Ovary (tissue), 3 donors: ENCODE measurements at regions not wholly inside any gene's neighbourhood (a gene's known extent, or its start where the extent isn't known, plus 50 kb on each side); places are given as distances from the start of the nearest gene placed in this dataset.

Source experiments
- POLR2A ChIP-seq: fragments of 450-650 bp; IDR thresholded peaks from one replicate; pipeline ENCODE4 v1.6.1; 2017; ENCODE audit warnings: antibody characterized with exemption, mild to moderate bottlenecking, moderate library complexity
- TF ChIP-seq, protein P1 (sequence below), 3 donors: fragments of 450-650 bp in 2 of 3; fragments of 200-600 bp in 1 of 3; IDR thresholded peaks; one replicate each; pipeline versions ENCODE4 v1.5.1 to v1.8.0; 2016 to 2022; ENCODE audit warnings: antibody characterized with exemption in 3 of 3, mild to moderate bottlenecking in 1 of 3
- donor health status: DM: no; HTN: no; CAD: no.

DNA sequence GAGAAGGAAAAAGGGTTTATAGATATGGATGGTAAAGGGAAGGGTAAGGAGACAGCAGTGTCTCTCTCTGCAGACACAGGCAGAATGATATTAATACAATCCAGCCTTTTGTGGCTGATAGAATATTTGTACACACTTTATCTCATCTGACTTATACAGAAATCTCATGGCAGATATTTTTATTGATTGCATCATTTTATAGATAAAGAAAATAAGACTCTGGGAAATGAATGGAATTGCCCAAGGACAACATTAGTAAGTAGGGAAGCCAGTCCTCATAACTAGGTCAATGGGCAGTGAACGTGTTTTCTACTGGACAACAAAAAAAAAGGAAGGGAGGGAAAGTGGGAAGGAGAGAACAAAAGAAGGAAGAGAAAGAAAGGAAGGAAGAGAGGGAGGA, 236.4 kb upstream of the EPHA4 start:
- TF ChIP-seq, protein P1, sequence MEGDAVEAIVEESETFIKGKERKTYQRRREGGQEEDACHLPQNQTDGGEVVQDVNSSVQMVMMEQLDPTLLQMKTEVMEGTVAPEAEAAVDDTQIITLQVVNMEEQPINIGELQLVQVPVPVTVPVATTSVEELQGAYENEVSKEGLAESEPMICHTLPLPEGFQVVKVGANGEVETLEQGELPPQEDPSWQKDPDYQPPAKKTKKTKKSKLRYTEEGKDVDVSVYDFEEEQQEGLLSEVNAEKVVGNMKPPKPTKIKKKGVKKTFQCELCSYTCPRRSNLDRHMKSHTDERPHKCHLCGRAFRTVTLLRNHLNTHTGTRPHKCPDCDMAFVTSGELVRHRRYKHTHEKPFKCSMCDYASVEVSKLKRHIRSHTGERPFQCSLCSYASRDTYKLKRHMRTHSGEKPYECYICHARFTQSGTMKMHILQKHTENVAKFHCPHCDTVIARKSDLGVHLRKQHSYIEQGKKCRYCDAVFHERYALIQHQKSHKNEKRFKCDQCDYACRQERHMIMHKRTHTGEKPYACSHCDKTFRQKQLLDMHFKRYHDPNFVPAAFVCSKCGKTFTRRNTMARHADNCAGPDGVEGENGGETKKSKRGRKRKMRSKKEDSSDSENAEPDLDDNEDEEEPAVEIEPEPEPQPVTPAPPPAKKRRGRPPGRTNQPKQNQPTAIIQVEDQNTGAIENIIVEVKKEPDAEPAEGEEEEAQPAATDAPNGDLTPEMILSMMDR (IDR thresholded peaks at IDR 0.05), result no peak
- TF ChIP-seq POLR2A, result no peak
